ENCODE measurements at regions not wholly inside any gene's neighbourhood (a gene's known extent, or its start where the extent isn't known, plus 50 kb on each side); places are given as distances from the start of the nearest gene placed in this dataset.

- DNase-seq = no peak
Measured at GRCh38 chr10:108905821-108906220, 1017.5 kb downstream of the XPNPEP1 start.

GRCh38 chr10:108905171-108905570 is 1018.1 kb downstream of the XPNPEP1 start:
- DNase-seq = no peak

- no peak for DNase-seq
Measured at GRCh38 chr10:108904163-108904838, 1019.0 kb downstream of the XPNPEP1 start.

- no peak for DNase-seq
Measured at GRCh38 chr10:108902619-108903285, 1020.6 kb downstream of the XPNPEP1 start.

- no peak for DNase-seq
Measured at GRCh38 chr10:108901781-108902618, 1021.3 kb downstream of the XPNPEP1 start.

GRCh38 chr10:108899670-108900069 is 1023.6 kb downstream of the XPNPEP1 start:
- DNase-seq = no peak

- DNase-seq = no peak
Measured at GRCh38 chr10:108894402-108895301, 1028.7 kb downstream of the XPNPEP1 start.

GRCh38 chr10:108877095-108877561 is 1046.2 kb downstream of the XPNPEP1 start:
- no peak for DNase-seq

- no peak for DNase-seq
Measured at GRCh38 chr10:108872854-108873253, 1050.5 kb downstream of the XPNPEP1 start.

GRCh38 chr10:108868881-108869280 is 1054.4 kb downstream of the XPNPEP1 start:
- DNase-seq = no peak

- no peak for DNase-seq
Measured at GRCh38 chr10:108862676-108863350, 1060.5 kb downstream of the XPNPEP1 start.

GRCh38 chr10:108861181-108861754 is 1062.0 kb downstream of the XPNPEP1 start:
- no peak for DNase-seq

- no peak for DNase-seq
Measured at GRCh38 chr10:108852211-108852610, 1071.1 kb downstream of the XPNPEP1 start.

GRCh38 chr10:108850138-108850854 is 1073.0 kb downstream of the XPNPEP1 start:
- DNase-seq = no peak

- no peak for DNase-seq
Measured at GRCh38 chr10:108849688-108850087, 1073.6 kb downstream of the XPNPEP1 start.

- DNase-seq = no peak
Measured at GRCh38 chr10:108849186-108849585, 1074.1 kb downstream of the XPNPEP1 start.

GRCh38 chr10:108848046-108848445 is 1075.3 kb downstream of the XPNPEP1 start:
- no peak for DNase-seq

GRCh38 chr10:108840944-108841343 is 1082.4 kb downstream of the XPNPEP1 start:
- DNase-seq = no peak

GRCh38 chr10:108836362-108836761 is 1086.9 kb downstream of the XPNPEP1 start:
- DNase-seq = no peak

GRCh38 chr10:108822026-108822425 is 1101.3 kb downstream of the XPNPEP1 start:
- no peak for DNase-seq

- no peak for DNase-seq
Measured at GRCh38 chr10:108819302-108819701, 1104.0 kb downstream of the XPNPEP1 start.
